ENCODE measurements at regions not wholly inside any gene's neighbourhood (a gene's known extent, or its start where the extent isn't known, plus 50 kb on each side); places are given as distances from the start of the nearest gene placed in this dataset.

DNA sequence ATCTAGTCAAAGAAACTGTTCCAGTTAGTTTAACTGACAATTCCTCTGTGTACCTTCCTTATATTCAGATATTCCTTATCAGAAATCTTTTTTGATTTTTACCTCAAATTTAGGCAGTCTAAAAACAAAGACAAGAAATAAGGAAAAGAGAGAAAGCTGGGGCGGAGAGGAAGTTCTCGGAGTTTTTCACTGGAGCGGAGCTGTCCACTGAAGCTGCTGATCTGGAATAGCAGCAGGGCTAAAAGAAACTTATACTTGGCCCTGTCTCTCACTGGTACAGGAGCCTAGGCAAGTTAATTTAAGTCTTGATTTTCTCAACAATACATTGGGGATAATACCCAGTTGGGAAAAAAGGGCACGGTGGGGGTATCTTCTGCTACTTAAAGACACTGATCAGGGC, 59.2 kb upstream of the CYP2D6 start:
- TF ChIP-seq, protein P1, sequence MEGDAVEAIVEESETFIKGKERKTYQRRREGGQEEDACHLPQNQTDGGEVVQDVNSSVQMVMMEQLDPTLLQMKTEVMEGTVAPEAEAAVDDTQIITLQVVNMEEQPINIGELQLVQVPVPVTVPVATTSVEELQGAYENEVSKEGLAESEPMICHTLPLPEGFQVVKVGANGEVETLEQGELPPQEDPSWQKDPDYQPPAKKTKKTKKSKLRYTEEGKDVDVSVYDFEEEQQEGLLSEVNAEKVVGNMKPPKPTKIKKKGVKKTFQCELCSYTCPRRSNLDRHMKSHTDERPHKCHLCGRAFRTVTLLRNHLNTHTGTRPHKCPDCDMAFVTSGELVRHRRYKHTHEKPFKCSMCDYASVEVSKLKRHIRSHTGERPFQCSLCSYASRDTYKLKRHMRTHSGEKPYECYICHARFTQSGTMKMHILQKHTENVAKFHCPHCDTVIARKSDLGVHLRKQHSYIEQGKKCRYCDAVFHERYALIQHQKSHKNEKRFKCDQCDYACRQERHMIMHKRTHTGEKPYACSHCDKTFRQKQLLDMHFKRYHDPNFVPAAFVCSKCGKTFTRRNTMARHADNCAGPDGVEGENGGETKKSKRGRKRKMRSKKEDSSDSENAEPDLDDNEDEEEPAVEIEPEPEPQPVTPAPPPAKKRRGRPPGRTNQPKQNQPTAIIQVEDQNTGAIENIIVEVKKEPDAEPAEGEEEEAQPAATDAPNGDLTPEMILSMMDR (IDR thresholded peaks at IDR 0.05), result no peak
- TF ChIP-seq POLR2A (IDR thresholded peaks at IDR 0.05), result no peak

All from esophagus squamous epithelium (tissue), 4 donors.